Mononuclear cell (primary cell): ENCODE measurements at regions not wholly inside any gene's neighbourhood (a gene's known extent, or its start where the extent isn't known, plus 50 kb on each side); places are given as distances from the start of the nearest gene placed in this dataset.

Experiments
- H3K27me3 ChIP-seq: 2 replicates; pipeline ENCODE4 v1.6.0; 2011; ENCODE audit warnings: low read length, control low read depth; ENCODE audit not compliant: insufficient read depth
- H3K4me1 ChIP-seq: 2 replicates; pipeline ENCODE4 v1.5.1; 2011; ENCODE audit warnings: mild to moderate bottlenecking, low read length, control low read depth; ENCODE audit not compliant: insufficient read depth
- H3K4me3 ChIP-seq: 2 replicates; pipeline ENCODE4 v1.5.1; 2011; ENCODE audit warnings: mild to moderate bottlenecking, low read length, moderate library complexity
- H3K9me3 ChIP-seq: 2 replicates; pipeline ENCODE4 v1.5.1; 2011; ENCODE audit warnings: low read depth, mild to moderate bottlenecking, control low read depth, low read length

- Histone ChIP-seq H3K9me3 (no peaks in the 10 kb centered on the region), H3K27me3 (no peaks in the 10 kb centered on the region)
Measured at GRCh38 chr16:85505794-85506634, 107.1 kb upstream of the GSE1 start.

GRCh38 chr16:85506635-85506911, 106.5 kb upstream of the GSE1 start:
- Histone ChIP-seq H3K4me1 (no peaks in the 10 kb centered on the region), H3K27me3 (no peaks in the 10 kb centered on the region), H3K9me3 (no peaks in the 10 kb centered on the region)

More at GRCh38 chr16:85505794-85506634, 107.1 kb upstream of the GSE1 start:
- Histone ChIP-seq H3K4me3 (no peak overlapping the region), H3K4me1 (no peaks in the 10 kb centered on the region)

GRCh38 chr16:85507342-85507741, 105.8 kb upstream of the GSE1 start:
- no peaks in the 10 kb centered on the region for H3K9me3 ChIP-seq
- H3K27me3 ChIP-seq: no peaks in the 10 kb centered on the region
- no peaks in the 10 kb centered on the region for H3K4me1 ChIP-seq
- H3K4me3 ChIP-seq: no peak overlapping the region

More at GRCh38 chr16:85506635-85506911, 106.5 kb upstream of the GSE1 start:
- H3K4me3 ChIP-seq: no peak overlapping the region

GRCh38 chr16:85508388-85508787, 104.7 kb upstream of the GSE1 start:
- H3K4me3 ChIP-seq: no peak overlapping the region
- H3K9me3 ChIP-seq: no peaks in the 10 kb centered on the region
- H3K27me3 ChIP-seq: no peaks in the 10 kb centered on the region
- no peaks in the 10 kb centered on the region for H3K4me1 ChIP-seq

GRCh38 chr16:85508993-85509392, 104.1 kb upstream of the GSE1 start:
- Histone ChIP-seq H3K4me1 (no peaks in the 10 kb centered on the region), H3K4me3 (no peak overlapping the region), H3K9me3 (no peaks in the 10 kb centered on the region), H3K27me3 (no peaks in the 10 kb centered on the region)

GRCh38 chr16:85510041-85510659, 103.0 kb upstream of the GSE1 start:
- H3K27me3 ChIP-seq: no peaks in the 10 kb centered on the region
- no peaks in the 10 kb centered on the region for H3K4me1 ChIP-seq
- H3K4me3 ChIP-seq: no peak overlapping the region
- H3K9me3 ChIP-seq: no peaks in the 10 kb centered on the region

GRCh38 chr16:85511938-85512807, 100.9 kb upstream of the GSE1 start:
- no peaks in the 10 kb centered on the region for H3K9me3 ChIP-seq
- H3K4me3 ChIP-seq: no peak overlapping the region
- no peaks in the 10 kb centered on the region for H3K4me1 ChIP-seq
- H3K27me3 ChIP-seq: no peaks in the 10 kb centered on the region

- Histone ChIP-seq H3K9me3 (no peaks in the 10 kb centered on the region), H3K27me3 (no peaks in the 10 kb centered on the region), H3K4me1 (no peaks in the 10 kb centered on the region), H3K4me3 (no peak overlapping the region)
Measured at GRCh38 chr16:85512808-85513115, 100.4 kb upstream of the GSE1 start.

- H3K4me3 ChIP-seq: no peak overlapping the region
- no peaks in the 10 kb centered on the region for H3K4me1 ChIP-seq
- no peaks in the 10 kb centered on the region for H3K27me3 ChIP-seq
- H3K9me3 ChIP-seq: no peaks in the 10 kb centered on the region
Measured at GRCh38 chr16:85513180-85513579, 99.9 kb upstream of the GSE1 start.

- Histone ChIP-seq H3K4me3 (no peak overlapping the region), H3K4me1 (no peaks in the 10 kb centered on the region), H3K9me3 (no peaks in the 10 kb centered on the region), H3K27me3 (no peaks in the 10 kb centered on the region)
Measured at GRCh38 chr16:85513649-85514048, 99.5 kb upstream of the GSE1 start.

- Histone ChIP-seq H3K4me1 (no peaks in the 10 kb centered on the region), H3K27me3 (no peaks in the 10 kb centered on the region), H3K4me3 (no peak overlapping the region), H3K9me3 (no peaks in the 10 kb centered on the region)
Measured at GRCh38 chr16:85514295-85514597, 98.9 kb upstream of the GSE1 start.

- Histone ChIP-seq H3K4me1 (no peaks in the 10 kb centered on the region), H3K9me3 (no peaks in the 10 kb centered on the region), H3K27me3 (no peaks in the 10 kb centered on the region), H3K4me3 (no peak overlapping the region)
Measured at GRCh38 chr16:85514598-85515318, 98.4 kb upstream of the GSE1 start.

- Histone ChIP-seq H3K27me3 (no peaks in the 10 kb centered on the region), H3K4me3 (no peak overlapping the region), H3K9me3 (no peaks in the 10 kb centered on the region), H3K4me1 (no peaks in the 10 kb centered on the region)
Measured at GRCh38 chr16:85515319-85515745, 97.8 kb upstream of the GSE1 start.

- H3K27me3 ChIP-seq: no peaks in the 10 kb centered on the region
- no peak overlapping the region for H3K4me3 ChIP-seq
- H3K9me3 ChIP-seq: no peaks in the 10 kb centered on the region
- H3K4me1 ChIP-seq: no peaks in the 10 kb centered on the region
Measured at GRCh38 chr16:85515830-85516397, 97.2 kb upstream of the GSE1 start.

GRCh38 chr16:85517154-85517553, 96.0 kb upstream of the GSE1 start:
- H3K4me1 ChIP-seq: no peaks in the 10 kb centered on the region
- H3K27me3 ChIP-seq: no peaks in the 10 kb centered on the region
- H3K9me3 ChIP-seq: no peaks in the 10 kb centered on the region
- no peak overlapping the region for H3K4me3 ChIP-seq
